Fibroblast of peridontal ligament (primary cell): ENCODE measurements at regions not wholly inside any gene's neighbourhood (a gene's known extent, or its start where the extent isn't known, plus 50 kb on each side); places are given as distances from the start of the nearest gene placed in this dataset.
"Not testable (repeated sequence)": the region's sequence is repeated elsewhere in the genome, so short reads cannot be mapped to it uniquely, and the experiment has no call there.

Experiments used
- DNase-seq: peaks from one replicate; pipeline ENCODE4 v3.0.0-alpha.2; 2010; ENCODE audit errors: extremely low read depth

DNA sequence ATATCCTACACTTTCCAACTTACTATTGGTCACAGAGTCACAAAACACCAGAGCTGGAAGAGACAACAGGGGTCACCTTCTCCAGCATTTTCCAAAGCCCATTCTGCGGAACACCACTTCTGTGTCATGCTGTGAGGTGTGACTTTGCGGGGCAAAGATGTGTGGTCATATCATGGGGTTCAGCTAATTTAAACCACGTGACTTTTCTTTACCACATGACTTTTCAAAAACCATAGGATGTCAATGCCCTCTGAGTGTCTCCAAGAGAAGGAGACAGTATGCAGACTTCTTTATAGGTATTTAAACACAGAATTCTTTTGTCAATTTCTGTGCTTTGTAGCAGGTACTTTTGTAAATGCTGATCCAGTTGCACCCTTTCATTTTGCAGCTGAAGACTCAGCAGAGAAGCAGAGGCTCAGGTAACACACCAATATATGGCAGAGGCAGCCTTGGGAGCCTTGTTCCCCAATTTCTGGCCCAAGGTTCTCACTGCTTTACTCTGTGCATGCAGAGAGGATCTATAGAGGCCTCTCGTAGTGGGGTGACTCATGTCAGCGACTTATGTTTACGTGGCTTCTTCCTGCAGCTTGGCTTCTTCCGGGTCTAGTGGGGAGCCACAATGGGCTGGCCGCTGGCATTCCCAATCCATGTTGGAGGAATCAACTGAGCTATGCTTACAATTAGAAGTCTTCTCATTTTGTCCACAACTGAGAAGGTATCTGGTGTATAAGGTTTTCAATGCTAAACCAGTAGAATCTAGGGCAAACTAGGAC lies 104.0 kb upstream of the RHOBTB1 start:
- no peak for DNase-seq

DNA sequence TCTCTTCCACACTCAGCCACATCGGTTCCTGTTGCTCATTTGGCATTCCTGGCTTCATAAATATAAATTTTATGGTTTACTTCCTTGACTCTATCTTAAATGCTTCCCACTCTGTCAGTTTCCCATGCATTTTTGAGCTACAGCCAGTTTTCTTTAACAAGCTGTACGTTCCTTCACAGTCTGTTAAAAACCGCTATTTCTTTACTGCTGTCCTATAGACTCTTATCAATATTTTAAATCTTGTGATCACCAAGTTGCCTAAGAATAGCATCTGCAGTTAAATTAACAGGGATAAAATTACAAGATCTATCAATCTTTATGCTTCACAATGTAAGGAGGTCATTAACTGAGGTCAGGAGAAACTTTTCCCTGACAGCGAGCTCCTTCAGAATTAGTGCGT lies 103.1 kb upstream of the RHOBTB1 start:
- DNase-seq, result peak; percentile 3

DNA sequence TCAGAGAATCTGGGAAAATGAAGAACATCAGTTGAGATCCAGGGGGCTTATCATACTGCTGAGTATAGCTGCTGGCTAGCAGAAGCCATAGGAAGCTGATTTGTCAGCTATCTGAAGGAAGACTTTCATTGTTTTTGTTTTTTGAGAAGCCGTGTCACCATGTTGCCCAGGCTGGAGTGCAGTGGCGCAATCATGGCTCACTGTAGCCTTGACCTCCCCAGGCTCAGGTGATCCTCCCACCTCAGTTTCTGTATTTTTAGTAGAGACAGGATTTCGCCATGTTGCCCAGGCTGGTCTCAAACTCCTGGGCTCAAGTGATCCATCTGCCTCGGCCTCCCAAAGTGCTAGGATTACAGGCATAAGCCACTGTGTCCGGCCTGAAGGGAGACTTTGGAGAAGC lies 101.5 kb upstream of the RHOBTB1 start:
- not testable (repeated sequence) for DNase-seq

DNA sequence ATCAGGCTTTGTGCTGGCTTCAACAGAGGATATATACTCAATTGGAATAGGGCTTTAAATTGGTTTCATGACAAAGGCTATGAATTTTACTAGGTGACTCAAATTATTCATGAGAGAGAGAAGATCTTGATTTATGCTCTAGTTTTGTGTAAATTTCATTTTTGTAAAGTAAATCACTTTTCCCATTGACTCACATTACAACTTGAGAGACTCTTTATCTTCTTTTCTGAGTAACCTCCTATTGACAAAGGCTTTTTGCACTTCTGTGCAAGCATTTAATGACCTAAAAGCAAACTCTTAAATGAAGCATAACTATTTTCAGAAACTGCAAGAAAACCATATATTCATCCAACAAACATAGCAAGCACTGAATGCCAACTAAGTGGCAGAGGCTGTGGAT lies 98.5 kb upstream of the RHOBTB1 start:
- DNase-seq, result no peak

DNA sequence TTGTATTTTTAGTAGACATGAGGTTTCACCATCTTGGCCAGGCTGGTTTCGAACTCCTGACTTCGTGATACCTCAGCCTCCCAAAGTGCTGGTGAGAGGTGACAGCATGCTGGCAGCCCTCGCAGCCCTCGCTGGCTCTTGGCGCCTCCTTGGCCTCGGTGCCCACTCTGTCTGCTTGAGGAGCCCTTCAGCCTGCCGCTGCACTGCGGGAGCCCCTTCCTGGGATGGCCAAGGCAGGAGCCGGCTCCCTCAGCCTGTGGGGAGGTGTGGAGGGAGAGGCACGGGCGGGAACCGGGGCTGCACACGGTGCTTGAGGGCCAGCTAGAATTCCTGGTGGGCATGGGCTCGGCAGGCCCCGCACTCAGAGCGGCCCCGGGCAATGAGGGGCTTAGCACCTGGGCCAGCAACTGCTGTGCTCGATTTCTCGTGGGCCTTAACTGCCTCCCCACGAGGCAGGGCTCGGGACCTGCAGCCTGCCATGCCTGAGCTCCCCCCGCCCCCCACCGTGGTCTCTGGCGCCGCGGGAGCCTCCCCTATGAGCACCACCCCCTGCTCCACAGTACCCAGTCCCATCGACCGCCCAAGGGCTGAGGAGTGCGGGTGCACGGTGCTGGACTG lies 96.5 kb upstream of the RHOBTB1 start:
- DNase-seq, result no peak

DNA sequence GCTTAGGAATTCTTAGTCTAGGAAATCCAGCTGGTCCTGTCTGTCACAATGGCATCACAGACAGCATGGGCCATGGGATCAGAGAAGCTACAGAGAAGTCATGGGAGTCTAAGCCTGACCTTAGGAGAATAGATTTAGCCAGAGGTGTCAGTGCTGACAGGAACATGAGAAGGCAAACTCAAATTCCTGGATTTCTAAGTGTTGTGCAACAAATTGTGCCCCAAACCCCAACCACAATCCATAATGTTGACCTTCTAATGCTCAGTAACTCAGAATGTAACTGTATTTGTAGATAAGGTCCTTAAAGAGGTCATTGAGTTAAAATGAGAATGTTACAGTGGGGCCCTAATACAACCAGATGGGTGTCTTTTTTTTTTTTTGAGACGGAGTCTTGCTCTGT lies 95.9 kb upstream of the RHOBTB1 start:
- DNase-seq, result no peak

GRCh38 chr10:61037261-61037830 lies 93.4 kb upstream of the RHOBTB1 start:
- not testable (repeated sequence) for DNase-seq

DNA sequence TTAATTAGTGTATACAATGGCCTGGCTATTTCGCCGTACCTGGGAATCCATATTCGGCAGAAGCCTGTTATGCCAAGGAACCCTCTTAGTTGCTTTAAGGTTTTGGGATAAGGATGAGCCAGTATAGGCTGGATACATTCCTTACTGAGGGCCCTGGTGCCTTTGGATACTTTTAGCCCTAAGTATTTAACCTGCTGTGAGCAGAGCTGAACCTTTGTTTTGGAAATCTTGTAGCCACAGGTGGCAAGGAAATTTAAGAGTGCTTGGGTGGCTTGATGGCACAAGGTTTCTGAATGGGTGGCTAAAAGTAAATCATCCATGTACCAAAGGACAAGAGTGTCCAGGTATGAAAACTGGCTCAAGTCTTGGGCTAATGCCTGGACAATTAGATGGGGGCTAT lies 92.2 kb upstream of the RHOBTB1 start:
- not testable (repeated sequence) for DNase-seq

- DNase-seq, result no peak
Measured at GRCh38 chr10:61031341-61031740, 87.4 kb upstream of the RHOBTB1 start.

DNA sequence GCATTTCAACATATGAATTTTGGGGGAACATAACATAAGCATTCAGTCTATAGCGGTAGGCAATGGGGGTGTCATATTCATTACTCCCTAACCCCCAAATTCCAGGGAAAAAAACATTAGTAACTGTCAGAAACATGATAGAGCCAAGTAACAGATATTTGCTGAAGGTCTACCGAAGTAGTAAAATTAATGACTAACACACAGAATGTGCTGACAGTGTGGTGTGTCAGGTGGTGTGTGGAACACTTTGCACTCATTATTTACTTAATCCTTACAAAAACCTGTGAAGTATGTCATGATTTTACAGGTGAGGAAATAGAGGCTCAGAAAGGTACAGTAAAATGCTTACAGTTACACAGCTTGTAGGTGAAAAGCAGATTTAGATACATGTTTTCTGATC lies 85.4 kb upstream of the RHOBTB1 start:
- DNase-seq, result no peak

DNA sequence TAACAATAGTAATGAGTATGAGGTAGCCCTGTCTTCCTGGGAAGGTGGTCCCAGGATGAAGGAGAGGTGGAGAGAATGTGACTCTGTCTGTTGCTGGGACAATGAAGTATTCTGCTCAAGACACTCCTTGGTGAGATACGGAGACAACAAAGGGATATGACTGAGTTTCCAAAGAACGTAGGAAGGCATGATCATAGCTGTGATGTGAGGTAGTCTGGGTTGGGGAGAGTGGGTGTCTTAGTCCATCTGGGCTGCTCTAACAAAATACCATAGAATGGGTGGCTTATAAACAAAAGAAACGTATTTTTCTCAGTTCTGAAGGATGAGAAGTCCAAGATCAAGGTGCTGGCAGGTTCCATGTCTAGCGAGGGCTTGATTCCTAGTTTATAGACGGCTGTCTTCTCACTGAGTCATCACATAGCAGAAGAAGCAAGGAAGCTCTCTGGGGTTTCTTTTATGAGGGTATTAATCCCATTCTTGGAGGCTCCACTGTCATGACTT lies 84.9 kb upstream of the RHOBTB1 start:
- no peak for DNase-seq

- peak; percentile 12 for DNase-seq
Measured at GRCh38 chr10:61024856-61025201, 80.8 kb upstream of the RHOBTB1 start.

DNA sequence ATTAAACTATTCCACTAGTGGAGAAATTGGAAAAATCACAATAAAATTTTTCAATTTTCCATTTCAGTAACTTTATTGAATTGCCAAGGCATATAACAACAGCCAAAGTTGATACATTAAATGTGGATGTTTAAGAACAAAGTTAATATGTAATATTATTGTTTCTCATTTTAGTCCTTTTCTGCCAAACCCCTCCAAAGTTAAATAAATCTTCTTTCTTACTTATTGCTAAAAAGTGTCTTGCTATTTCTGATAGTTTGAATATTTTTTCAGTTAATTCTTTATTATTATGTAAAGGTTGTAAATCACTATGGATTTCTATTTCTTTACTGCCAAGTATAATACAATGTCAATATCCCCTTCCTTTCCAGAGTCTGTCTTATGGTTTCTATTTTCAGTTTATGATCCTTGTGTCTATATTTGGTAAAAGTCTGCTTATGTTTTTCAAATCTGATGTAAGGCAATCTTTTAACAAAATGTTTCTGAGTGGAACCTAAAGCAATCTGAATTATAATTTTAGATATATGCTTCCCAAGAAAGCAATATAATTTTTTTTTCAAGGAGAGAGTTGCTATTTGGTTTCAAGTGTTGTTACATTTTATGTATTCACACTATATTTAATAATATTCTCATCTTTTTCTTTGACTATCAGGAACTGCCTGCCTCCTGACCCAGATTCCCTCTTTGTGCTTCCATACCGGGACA lies 80.3 kb upstream of the RHOBTB1 start:
- DNase-seq, result no peak

- DNase-seq, result no peak
Measured at GRCh38 chr10:61023053-61023452, 79.1 kb upstream of the RHOBTB1 start.

DNA sequence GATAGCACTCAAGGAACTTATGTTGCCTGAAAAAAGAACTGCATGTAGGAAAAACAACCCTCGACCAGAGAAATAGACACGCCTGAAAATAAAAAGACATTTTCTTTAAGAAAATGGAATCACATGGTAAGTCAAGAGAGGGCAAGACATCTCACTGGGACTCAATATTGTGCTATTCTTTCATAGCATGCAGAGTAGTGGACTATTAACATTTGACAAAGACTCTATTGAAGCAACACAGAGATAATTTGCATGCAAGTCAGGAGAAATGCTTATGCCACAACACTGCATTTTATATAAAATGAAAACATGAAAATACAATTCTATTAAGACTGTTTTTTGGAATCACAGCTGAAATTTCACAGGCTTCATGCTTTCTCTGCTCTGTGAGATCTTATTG lies 77.9 kb upstream of the RHOBTB1 start:
- no peak for DNase-seq

- no peak for DNase-seq
Measured at GRCh38 chr10:61020420-61021158, 76.6 kb upstream of the RHOBTB1 start.

DNA sequence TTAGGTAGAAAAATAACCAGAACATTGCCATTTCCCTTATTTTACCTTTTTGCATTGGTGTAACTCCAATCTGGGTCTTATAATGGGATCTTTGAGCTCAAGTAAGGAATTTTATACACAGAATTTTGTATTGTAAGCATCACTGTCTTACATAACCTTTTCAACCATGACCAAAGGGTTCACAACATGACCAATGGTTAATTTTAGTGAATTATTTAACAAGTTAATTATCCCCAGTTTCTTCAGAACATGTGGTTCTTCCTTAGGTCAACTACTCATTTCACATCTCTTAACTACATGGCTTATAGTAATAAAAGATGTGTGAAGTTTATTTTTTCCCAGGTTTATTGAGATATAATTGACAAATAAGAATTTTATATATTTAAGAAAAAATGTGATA lies 74.2 kb upstream of the RHOBTB1 start:
- no peak for DNase-seq

- DNase-seq, result peak; percentile 7
Measured at GRCh38 chr10:61016630-61017029, 72.6 kb upstream of the RHOBTB1 start.

- DNase-seq, result no peak
Measured at GRCh38 chr10:61016007-61016406, 72.0 kb upstream of the RHOBTB1 start.

DNA sequence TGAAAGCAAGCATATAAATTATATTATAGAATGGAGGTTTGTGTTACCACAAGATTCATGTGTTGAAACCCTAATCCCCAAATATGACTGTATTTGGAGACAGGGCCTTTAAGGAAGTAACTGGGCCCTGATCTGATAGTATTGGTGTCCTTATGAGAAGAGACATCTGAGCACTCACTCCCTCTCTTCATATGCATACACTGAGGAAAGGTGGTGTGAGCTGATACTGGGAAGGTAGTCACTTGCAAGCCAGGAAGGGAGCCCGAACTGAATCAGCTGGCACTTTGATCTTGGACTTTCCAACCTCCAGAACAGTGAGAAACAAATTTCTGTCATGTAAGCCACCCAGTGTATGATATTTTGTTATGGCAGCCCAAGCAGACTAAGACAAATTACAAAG lies 66.9 kb upstream of the RHOBTB1 start:
- no peak for DNase-seq

- not testable (repeated sequence) for DNase-seq
Measured at GRCh38 chr10:61003069-61003468, 59.1 kb upstream of the RHOBTB1 start.

- no peak for DNase-seq
Measured at GRCh38 chr10:61001731-61002122, 57.7 kb upstream of the RHOBTB1 start.
